Tibial artery (tissue), 4 donors: ENCODE measurements at regions not wholly inside any gene's neighbourhood (a gene's known extent, or its start where the extent isn't known, plus 50 kb on each side); places are given as distances from the start of the nearest gene placed in this dataset.
A peak's percentile ranks its signal among the peaks of the same experiment; 100 is the strongest.

Source experiments
- DNase-seq, 2 donors: peaks; one replicate each; pipeline ENCODE4 v3.0.0-alpha.2; 2019
- H3K27ac ChIP-seq, 2 donors: fragments of 200-600 bp; sonication (generic) in 1 of 2; 1 replicate in 1 of 2; 2 replicates in 1 of 2; pipeline ENCODE4 v1.5.1; 2018 to 2019; ENCODE audit warnings: mild to moderate bottlenecking in 1 of 2
- H3K27me3 ChIP-seq, 2 donors: fragments of 200-600 bp; sonication (generic) in 1 of 2; one replicate each; pipeline versions ENCODE4 v1.5.1 to v1.6.0; 2016 to 2019
- H3K36me3 ChIP-seq, 3 donors: fragments of 200-600 bp; sonication (generic) in 2 of 3; one replicate each; pipeline ENCODE4 v1.5.1; 2016 to 2019; ENCODE audit warnings: mild to moderate bottlenecking in 2 of 3
- H3K4me1 ChIP-seq, 4 donors: fragments of 200-600 bp; sonication (generic) in 2 of 4; 1 replicate in 3 of 4; 2 replicates in 1 of 4; pipeline ENCODE4 v1.5.1; 2016 to 2019
- H3K4me3 ChIP-seq, 2 donors: fragments of 200-600 bp; sonication (generic) in 1 of 2; 1 replicate in 1 of 2; 2 replicates in 1 of 2; pipeline ENCODE4 v1.5.1; 2018 to 2019; ENCODE audit warnings: mild to moderate bottlenecking in 2 of 2
- H3K9me3 ChIP-seq, 3 donors: fragments of 200-600 bp; sonication (generic) in 1 of 3; one replicate each; pipeline ENCODE4 v1.5.1; 2016 to 2019
- intact Hi-C: fragments of 100-400 bp; cut with DNase I; formaldehyde crosslinking; loops from one replicate; pipeline ENCODE4 v1.15.0; 2023; ENCODE audit warnings: low total_unique reads
- TF ChIP-seq, protein P1 (sequence below), 2 experiments: fragments of 200-600 bp in 1 of 2; fragments of 450-650 bp in 1 of 2; IDR thresholded peaks; one replicate each; pipeline ENCODE4 v1.5.1; 2017 to 2019; ENCODE audit warnings: antibody characterized with exemption in 2 of 2, mild to moderate bottlenecking in 1 of 2, moderate library complexity in 1 of 2

DNA sequence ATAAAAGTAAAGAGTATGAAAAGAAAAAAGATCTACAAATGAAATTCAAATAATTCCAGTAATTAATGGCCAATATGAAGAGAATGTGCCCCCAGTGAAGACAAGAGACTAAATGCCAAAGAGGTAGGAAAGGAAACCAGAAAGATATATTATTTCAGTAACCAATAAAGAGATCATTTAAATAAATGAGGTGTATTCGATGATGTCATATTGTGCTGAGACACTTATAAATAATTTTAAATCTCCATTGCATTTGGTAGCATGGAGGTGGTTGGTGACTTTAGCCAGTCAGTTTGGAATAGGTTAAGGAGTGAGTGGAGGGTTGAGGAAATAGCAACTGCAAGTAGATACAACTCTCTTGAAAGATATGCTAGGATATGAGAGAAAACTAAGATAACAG lies 417.7 kb upstream of the PTGER4 start:
- TF ChIP-seq, protein P1, sequence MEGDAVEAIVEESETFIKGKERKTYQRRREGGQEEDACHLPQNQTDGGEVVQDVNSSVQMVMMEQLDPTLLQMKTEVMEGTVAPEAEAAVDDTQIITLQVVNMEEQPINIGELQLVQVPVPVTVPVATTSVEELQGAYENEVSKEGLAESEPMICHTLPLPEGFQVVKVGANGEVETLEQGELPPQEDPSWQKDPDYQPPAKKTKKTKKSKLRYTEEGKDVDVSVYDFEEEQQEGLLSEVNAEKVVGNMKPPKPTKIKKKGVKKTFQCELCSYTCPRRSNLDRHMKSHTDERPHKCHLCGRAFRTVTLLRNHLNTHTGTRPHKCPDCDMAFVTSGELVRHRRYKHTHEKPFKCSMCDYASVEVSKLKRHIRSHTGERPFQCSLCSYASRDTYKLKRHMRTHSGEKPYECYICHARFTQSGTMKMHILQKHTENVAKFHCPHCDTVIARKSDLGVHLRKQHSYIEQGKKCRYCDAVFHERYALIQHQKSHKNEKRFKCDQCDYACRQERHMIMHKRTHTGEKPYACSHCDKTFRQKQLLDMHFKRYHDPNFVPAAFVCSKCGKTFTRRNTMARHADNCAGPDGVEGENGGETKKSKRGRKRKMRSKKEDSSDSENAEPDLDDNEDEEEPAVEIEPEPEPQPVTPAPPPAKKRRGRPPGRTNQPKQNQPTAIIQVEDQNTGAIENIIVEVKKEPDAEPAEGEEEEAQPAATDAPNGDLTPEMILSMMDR (IDR thresholded peaks at IDR 0.05) = no peak
- H3K27me3 ChIP-seq = no peaks in the 10 kb centered on the region
- no peak for DNase-seq
- peaks cover 0 to 8% (median 2%) of the 10 kb centered on the region in 4 donors for H3K4me1 ChIP-seq
- H3K4me3 ChIP-seq = no peak overlapping the region
- H3K36me3 ChIP-seq = no peaks in the 10 kb centered on the region
- no peaks in the 10 kb centered on the region for H3K9me3 ChIP-seq
- intact Hi-C loops = no loop called here
- H3K27ac ChIP-seq = no peak overlapping the region

DNA sequence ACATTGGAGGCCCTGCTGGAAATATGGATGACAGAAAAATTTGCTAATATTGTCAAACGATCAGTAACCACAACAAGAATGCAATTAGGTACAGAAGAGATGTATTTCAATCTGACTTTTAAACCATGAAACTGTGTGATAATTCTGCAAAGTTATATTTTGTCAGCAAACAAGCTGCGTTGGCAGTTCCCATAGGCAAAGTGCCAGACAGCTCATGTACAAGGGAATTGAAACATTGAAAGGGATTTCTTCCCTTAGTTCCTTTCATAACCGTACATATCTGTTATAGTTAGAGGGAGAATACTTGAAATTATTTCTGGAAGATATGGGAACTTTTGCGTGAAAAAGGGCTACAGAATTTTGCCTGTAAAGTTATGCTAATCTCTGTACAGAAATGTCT lies 419.4 kb upstream of the PTGER4 start:
- H3K4me3 ChIP-seq = no peak overlapping the region
- TF ChIP-seq, protein P1 (IDR thresholded peaks at IDR 0.05) = no peak
- no peaks in the 10 kb centered on the region for H3K27me3 ChIP-seq
- H3K9me3 ChIP-seq = no peaks in the 10 kb centered on the region
- peak in 1 of 2 donors; percentile 58 for DNase-seq
- H3K4me1 ChIP-seq = peaks cover 0 to 8% (median 2%) of the 10 kb centered on the region in 4 donors
- no peaks in the 10 kb centered on the region for H3K36me3 ChIP-seq
- intact Hi-C loops = no loop called here
- H3K27ac ChIP-seq = no peak overlapping the region

DNA sequence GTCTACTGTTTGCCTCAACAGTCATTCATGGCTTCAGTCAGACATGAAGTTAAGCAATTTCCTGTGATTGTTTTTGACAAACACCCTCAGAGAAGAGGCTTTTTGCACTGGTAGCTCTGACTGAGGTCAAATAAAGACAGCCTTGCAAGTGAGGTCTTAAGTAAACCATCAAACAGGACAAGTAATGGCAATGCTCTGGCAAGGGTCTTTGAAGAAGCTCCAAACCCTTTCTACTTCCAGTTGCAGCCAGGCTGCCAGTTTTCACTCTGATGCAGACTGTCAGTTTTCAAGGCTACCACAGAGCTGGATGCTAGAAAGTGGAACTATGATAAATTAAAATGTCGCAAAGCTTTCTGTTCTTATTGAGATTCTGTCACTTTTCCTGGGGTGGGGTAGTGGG lies 421.5 kb upstream of the PTGER4 start:
- H3K27ac ChIP-seq = no peak overlapping the region
- intact Hi-C loops = no loop called here
- H3K27me3 ChIP-seq = no peaks in the 10 kb centered on the region
- H3K4me1 ChIP-seq = peaks cover 0 to 8% (median 2%) of the 10 kb centered on the region in 4 donors
- DNase-seq = no peak
- no peak overlapping the region for H3K4me3 ChIP-seq
- H3K36me3 ChIP-seq = no peaks in the 10 kb centered on the region
- TF ChIP-seq, protein P1 (IDR thresholded peaks at IDR 0.05) = no peak
- H3K9me3 ChIP-seq = no peaks in the 10 kb centered on the region

DNA sequence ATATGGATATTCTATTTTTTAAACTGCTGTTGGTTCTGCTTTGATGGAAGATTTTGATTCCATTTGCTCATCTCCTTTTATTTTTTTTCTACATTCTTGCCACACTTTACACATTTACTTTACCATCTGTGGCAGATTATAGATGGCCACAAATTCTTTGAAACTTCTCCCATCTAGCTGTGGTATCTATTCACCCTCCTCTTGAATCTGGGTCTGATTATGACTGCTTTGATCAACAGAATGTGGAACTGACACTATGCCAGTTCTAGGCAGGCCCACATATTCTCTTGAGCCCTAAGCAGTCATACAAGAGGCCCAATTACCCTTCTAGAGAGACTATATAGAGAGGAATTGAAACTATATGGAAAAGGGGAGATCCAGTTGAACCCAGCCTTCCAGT lies 439.0 kb upstream of the PTGER4 start:
- no peak overlapping the region for H3K27ac ChIP-seq
- peaks cover 0 to 8% (median 0%) of the 10 kb centered on the region in 3 donors for H3K9me3 ChIP-seq
- no peaks in the 10 kb centered on the region for H3K36me3 ChIP-seq
- H3K4me3 ChIP-seq = no peak overlapping the region
- intact Hi-C loops = no loop called here
- no peaks in the 10 kb centered on the region for H3K27me3 ChIP-seq
- no peaks in the 10 kb centered on the region for H3K4me1 ChIP-seq
- DNase-seq = no peak
- TF ChIP-seq, protein P1 (IDR thresholded peaks at IDR 0.05) = no peak

DNA sequence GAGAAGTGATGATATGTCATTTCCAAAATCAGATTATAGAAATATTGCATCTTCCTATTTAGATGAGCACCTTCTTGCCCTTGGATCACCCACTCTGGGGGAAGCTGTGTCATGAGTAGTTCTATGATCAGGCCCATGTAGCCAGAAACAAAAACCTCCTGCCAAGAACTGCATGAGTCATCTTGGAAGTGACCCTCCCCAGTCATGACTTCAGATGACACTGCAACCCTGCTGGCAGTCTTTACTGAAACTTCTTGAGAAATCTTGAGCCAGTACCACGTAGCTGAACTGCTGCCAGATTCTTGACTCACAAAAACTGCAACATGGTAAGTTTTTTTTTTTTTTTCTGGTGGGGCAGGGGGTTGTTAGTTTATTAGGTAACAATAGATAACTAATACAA lies 439.6 kb upstream of the PTGER4 start:
- no peaks in the 10 kb centered on the region for H3K36me3 ChIP-seq
- peaks cover 0 to 8% (median 0%) of the 10 kb centered on the region in 3 donors for H3K9me3 ChIP-seq
- TF ChIP-seq, protein P1 (IDR thresholded peaks at IDR 0.05) = no peak
- H3K27me3 ChIP-seq = no peaks in the 10 kb centered on the region
- no peak overlapping the region for H3K4me3 ChIP-seq
- no peak for DNase-seq
- no peaks in the 10 kb centered on the region for H3K4me1 ChIP-seq
- H3K27ac ChIP-seq = no peak overlapping the region
- intact Hi-C loops = no loop called here
